ENCODE measurements at regions not wholly inside any gene's neighbourhood (a gene's known extent, or its start where the extent isn't known, plus 50 kb on each side); places are given as distances from the start of the nearest gene placed in this dataset.

DNA sequence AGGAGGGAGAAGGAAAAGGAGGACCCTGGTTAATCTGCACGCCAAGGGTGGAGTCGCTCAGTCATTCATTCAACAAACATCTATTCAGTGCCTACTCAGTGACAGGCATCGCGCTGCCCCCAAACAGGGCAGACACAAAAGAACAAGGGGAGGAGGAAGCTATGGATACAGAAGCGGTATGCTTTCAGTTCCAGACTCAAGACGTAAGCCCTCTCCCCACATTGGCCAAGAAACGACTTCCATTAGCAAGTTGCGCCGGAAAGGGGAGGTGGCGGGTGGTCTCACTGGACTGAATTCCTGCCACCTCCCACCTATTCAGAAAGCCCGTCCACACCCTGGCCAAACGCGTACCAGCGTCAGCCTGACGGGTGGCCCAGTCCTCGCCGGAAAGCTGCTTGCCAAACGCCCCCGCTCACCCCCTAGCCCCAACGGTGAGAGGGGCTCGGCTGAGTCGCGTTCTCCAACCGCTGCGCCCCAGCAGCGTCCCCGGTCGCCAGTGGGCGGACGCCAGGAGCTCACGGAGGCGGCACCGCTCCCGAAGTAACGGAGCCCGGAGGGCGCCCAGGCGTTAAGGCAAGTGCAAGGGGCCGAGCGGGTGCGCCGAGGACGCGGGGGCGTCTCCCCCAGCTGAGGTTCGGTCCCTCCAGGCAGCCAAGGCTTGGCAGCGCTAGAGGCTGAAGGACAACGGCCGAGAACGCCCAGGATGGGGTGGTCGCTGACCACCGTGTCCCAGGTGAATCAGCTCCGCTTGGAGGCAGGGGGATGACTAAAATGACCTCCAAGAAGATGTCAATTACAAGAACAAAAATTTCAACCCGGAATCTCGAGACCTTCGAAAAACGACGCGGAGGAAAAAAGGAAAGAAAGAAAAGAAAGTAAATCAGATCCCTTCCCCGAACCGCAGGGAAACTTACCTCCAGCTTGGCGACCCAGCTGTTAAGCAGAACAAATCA, 470.7 kb downstream of the SOX9 start:
- peak; percentile 30 for DNase-seq

DNA sequence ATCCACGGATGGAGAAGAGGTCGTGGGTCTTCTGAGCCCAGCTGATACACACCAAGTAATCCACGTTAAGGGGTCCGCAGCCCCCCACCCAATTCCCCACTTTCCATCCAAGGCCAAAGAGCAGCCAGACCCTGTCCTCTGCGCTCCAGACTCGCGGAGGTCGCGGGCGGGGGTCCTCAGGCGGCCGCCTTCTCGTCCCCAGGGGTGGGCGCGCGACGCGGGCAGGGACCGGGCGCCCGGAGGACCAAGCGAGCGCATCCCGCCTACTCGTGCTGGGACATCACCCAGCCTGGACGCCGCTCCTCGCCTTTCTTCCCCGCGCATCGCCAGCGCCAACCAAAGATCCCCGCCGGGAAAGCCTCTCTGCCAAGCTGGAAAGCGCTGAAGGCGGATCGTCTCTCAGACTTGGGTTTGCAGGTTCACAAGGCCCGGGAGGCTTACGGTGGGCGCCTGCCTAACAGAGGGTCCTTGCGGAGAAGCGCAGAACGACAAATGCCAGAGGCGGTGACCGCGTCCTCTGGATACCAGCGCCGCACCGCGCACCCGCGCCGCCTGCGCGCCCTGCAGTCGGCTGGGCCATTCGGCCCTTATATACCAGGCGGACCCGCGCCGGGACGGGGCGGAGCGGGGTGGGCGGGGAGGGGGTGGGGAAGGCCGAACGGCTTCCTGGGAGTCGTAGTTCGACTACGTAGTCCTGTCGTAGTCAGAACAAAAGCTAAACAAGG, 471.6 kb downstream of the SOX9 start:
- DNase-seq, result peak; percentile 80

DNA sequence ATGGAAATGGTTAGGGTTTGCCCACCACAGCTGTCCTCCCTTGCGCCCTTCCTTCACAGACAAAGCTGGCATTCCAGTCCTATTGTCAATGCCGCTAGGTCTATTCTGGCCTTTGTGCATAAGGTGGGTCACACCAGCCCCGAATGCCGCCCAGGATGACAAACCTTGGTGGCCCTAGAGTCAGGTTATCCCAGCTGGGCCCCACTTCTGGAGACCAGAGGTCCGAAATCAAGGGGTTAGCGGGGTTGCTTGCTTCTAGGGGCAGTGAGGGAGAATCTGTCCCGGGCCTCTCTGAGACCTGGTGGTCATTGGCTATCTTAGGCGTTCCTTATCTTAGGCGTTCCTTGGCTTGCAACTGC, 472.1 kb downstream of the SOX9 start:
- no peak for DNase-seq

DNA sequence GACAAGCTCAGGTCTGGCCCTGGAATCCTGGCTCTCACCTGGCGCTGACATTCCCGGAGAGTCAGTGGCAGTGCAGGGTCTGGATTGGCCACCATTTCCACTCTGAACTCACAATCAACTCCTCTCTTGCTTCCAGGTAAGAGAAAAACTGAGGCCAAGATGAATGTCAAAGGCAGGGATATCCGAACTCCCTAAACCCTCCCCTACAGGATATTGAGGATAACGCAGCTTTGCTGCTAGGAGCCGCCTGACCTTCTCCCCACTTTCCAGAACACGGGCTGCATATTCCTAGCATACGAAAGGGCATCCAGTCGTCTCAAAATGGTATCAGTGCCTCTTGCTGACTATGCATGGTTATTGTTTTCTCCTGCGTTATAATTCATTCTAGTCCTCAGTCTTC, 473.4 kb downstream of the SOX9 start:
- no peak for DNase-seq
